OCI-LY3 (cell line): ENCODE measurements at regions not wholly inside any gene's neighbourhood (a gene's known extent, or its start where the extent isn't known, plus 50 kb on each side); places are given as distances from the start of the nearest gene placed in this dataset.

Experiments used
- H2AFZ ChIP-seq: fragments of 200-600, 300-600 bp; shearing (Covaris generic); 2 replicates; pipeline ENCODE4 v1.6.0; 2014; ENCODE audit warnings: antibody characterized with exemption, low read depth, low read length
- H3K27ac ChIP-seq: fragments of 200-600, 300-600 bp; sonication (generic); 2 replicates; pipeline ENCODE4 v1.5.1; 2014; ENCODE audit warnings: mild to moderate bottlenecking, low read length, moderate library complexity, mixed read lengths
- H3K27me3 ChIP-seq: fragments of 200-600, 300-600 bp; sonication (generic); 2 replicates; pipeline ENCODE4 v1.6.1; 2014; ENCODE audit warnings: low read depth, low read length, mixed read lengths
- H3K36me3 ChIP-seq: fragments of 200-600, 300-600 bp; sonication (generic); replicated peaks from 2 replicates; pipeline ENCODE3; 2014; ENCODE audit warnings: low read depth, low read length, mixed read lengths
- H3K4me1 ChIP-seq: fragments of 300-600, 200-600 bp; sonication (generic); 2 replicates; pipeline ENCODE4 v1.6.1; 2014; ENCODE audit warnings: low read length, mixed read lengths
- H3K4me2 ChIP-seq: fragments of 200-600, 300-600 bp; sonication (generic); 2 replicates; pipeline ENCODE4 v1.6.1; 2014; ENCODE audit warnings: low read length, mixed read lengths
- H3K4me3 ChIP-seq: fragments of 300-600, 200-600 bp; sonication (generic); 2 replicates; pipeline ENCODE4 v1.5.1; 2014; ENCODE audit warnings: antibody characterized with exemption, mild to moderate bottlenecking, low read length, moderate library complexity
- H3K79me2 ChIP-seq: fragments of 300-600, 200-600 bp; shearing (Covaris generic); 2 replicates; pipeline ENCODE4 v1.6.1; 2014; ENCODE audit warnings: mild to moderate bottlenecking, low read length, mixed read lengths
- H3K9ac ChIP-seq: fragments of 300-600, 200-600 bp; shearing (Covaris generic); 2 replicates; pipeline ENCODE4 v1.6.0; 2014; ENCODE audit warnings: mild to moderate bottlenecking, low read length, moderate library complexity
- H3K9me3 ChIP-seq: fragments of 200-600, 300-600 bp; shearing (Covaris generic); 2 replicates; pipeline ENCODE4 v1.6.1; 2014; ENCODE audit warnings: low read length, mixed read lengths; ENCODE audit not compliant: insufficient read depth
- H4K20me1 ChIP-seq: fragments of 200-600, 300-600 bp; sonication (generic); 2 replicates; pipeline ENCODE4 v1.6.1; 2016; ENCODE audit warnings: low read length, mixed read lengths; ENCODE audit not compliant: insufficient read depth
- EZH2phosphoT487 ChIP-seq: fragments of 200-600 bp; shearing (Covaris generic); IDR thresholded peaks from 2 replicates; pipeline ENCODE4 v1.6.1; 2018; ENCODE audit warnings: antibody characterized with exemption, mixed run types, low read depth
- TF ChIP-seq, protein P1 (sequence below): fragments of 200-600, 300-600 bp; sonication (generic); IDR thresholded peaks from 2 replicates; pipeline ENCODE4 v1.5.1; 2014; ENCODE audit warnings: antibody characterized with exemption, low read length, low read depth

- Histone ChIP-seq H3K4me2 (no peak overlapping the region), H3K4me3 (no peak overlapping the region), H3K79me2 (no peaks in the 10 kb centered on the region), H4K20me1 (no peaks in the 10 kb centered on the region), H3K4me1 (0 out of 2 replicates have a peak, but pooled peaks cover 4% of the 10 kb centered on the region), H3K27ac (no peak overlapping the region), H3K9me3 (no peaks in the 10 kb centered on the region), H2AFZ (no peak overlapping the region), H3K9ac (no peak overlapping the region), H3K27me3 (no peaks in the 10 kb centered on the region), H3K36me3 (no peaks in the 10 kb centered on the region)
- TF ChIP-seq EZH2phosphoT487 = no peak
- TF ChIP-seq, protein P1, sequence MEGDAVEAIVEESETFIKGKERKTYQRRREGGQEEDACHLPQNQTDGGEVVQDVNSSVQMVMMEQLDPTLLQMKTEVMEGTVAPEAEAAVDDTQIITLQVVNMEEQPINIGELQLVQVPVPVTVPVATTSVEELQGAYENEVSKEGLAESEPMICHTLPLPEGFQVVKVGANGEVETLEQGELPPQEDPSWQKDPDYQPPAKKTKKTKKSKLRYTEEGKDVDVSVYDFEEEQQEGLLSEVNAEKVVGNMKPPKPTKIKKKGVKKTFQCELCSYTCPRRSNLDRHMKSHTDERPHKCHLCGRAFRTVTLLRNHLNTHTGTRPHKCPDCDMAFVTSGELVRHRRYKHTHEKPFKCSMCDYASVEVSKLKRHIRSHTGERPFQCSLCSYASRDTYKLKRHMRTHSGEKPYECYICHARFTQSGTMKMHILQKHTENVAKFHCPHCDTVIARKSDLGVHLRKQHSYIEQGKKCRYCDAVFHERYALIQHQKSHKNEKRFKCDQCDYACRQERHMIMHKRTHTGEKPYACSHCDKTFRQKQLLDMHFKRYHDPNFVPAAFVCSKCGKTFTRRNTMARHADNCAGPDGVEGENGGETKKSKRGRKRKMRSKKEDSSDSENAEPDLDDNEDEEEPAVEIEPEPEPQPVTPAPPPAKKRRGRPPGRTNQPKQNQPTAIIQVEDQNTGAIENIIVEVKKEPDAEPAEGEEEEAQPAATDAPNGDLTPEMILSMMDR = no peak
Observed at GRCh38 chr4:27215220-27215826, 354.7 kb downstream of the STIM2 start.

DNA sequence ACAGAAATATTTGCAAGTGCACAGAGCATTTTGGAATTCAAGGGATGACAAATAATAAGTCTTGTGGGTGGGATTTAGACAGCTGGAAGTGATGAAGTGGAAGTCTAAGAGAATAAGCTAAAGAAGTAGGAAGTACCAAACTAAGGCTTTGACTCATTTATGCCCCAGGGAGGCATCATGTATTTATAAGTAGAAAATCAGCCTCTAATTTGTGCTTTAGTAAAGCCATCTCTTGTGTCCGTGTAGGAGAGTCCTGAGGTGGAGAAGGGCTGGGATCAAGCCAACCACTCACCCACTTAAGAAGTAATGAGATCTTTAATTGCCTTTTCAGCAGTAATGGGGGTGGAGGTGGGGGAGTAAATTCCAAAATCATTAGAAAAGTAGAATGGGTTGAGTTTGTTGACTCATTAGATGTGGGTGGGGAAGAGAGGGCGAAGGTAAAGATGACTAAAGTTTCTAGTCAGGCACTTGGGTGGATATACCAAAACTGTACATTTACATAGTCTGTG is 356.7 kb downstream of the STIM2 start:
- no peak overlapping the region for H3K4me2 ChIP-seq
- H3K36me3 ChIP-seq = no peaks in the 10 kb centered on the region
- 0 out of 2 replicates have a peak, but pooled peaks cover 4% of the 10 kb centered on the region for H3K4me1 ChIP-seq
- no peaks in the 10 kb centered on the region for H3K27me3 ChIP-seq
- TF ChIP-seq, protein P1 = no peak
- TF ChIP-seq EZH2phosphoT487 = no peak
- no peaks in the 10 kb centered on the region for H3K9me3 ChIP-seq
- H3K4me3 ChIP-seq = no peak overlapping the region
- H3K79me2 ChIP-seq = no peaks in the 10 kb centered on the region
- no peak overlapping the region for H3K27ac ChIP-seq
- no peaks in the 10 kb centered on the region for H4K20me1 ChIP-seq
- no peak overlapping the region for H3K9ac ChIP-seq
- H2AFZ ChIP-seq = no peak overlapping the region

- Histone ChIP-seq H3K4me3 (no peak overlapping the region), H3K79me2 (no peaks in the 10 kb centered on the region), H3K4me1 (0 out of 2 replicates have a peak, but pooled peaks cover 4% of the 10 kb centered on the region), H3K36me3 (no peaks in the 10 kb centered on the region), H3K4me2 (no peak overlapping the region), H3K27me3 (no peaks in the 10 kb centered on the region), H3K9ac (no peak overlapping the region), H2AFZ (no peak overlapping the region), H3K27ac (no peak overlapping the region), H4K20me1 (no peaks in the 10 kb centered on the region), H3K9me3 (no peaks in the 10 kb centered on the region)
- TF ChIP-seq, protein P1 = no peak
- TF ChIP-seq EZH2phosphoT487 = no peak
Observed at GRCh38 chr4:27218013-27218412, 357.4 kb downstream of the STIM2 start.

- TF ChIP-seq, protein P1 = no peak
- TF ChIP-seq EZH2phosphoT487 = no peak
- Histone ChIP-seq H3K4me3 (no peak overlapping the region), H2AFZ (no peak overlapping the region), H3K9ac (no peak overlapping the region), H3K79me2 (no peaks in the 10 kb centered on the region), H3K27ac (no peak overlapping the region), H3K4me2 (no peak overlapping the region), H3K27me3 (no peaks in the 10 kb centered on the region; the same call in 1 of the 2 replicates), H3K36me3 (no peaks in the 10 kb centered on the region), H3K4me1 (no peaks in the 10 kb centered on the region), H4K20me1 (no peaks in the 10 kb centered on the region), H3K9me3 (no peaks in the 10 kb centered on the region)
Observed at GRCh38 chr4:27223326-27223725, 362.7 kb downstream of the STIM2 start.
